H1 (cell line): ENCODE measurements at regions not wholly inside any gene's neighbourhood (a gene's known extent, or its start where the extent isn't known, plus 50 kb on each side); places are given as distances from the start of the nearest gene placed in this dataset.

ENCODE experiments used
- ATF2 ChIP-seq: IDR thresholded peaks from 2 replicates; pipeline ENCODE4 v1.6.1; 2012; ENCODE audit warnings: low read length, inconsistent platforms
- EGR1 ChIP-seq: IDR thresholded peaks from 2 replicates; pipeline ENCODE4 v1.6.1; 2011; ENCODE audit warnings: low read depth, low read length, borderline replicate concordance
- TAF1 ChIP-seq: IDR thresholded peaks from 2 replicates; pipeline ENCODE4 v1.6.1; 2011; ENCODE audit warnings: mild to moderate bottlenecking, low read depth, low read length
- TBP ChIP-seq: IDR thresholded peaks from 2 replicates; pipeline ENCODE4 v1.6.1; 2011; ENCODE audit warnings: low read depth, low read length, improper control_type of control experiment

- no peak for TF ChIP-seq EGR1
- no peak for TF ChIP-seq TAF1
- TF ChIP-seq ATF2: no peak
- TF ChIP-seq TBP: no peak
These were observed 382.1 kb upstream of the SETBP1 start (continued) for GRCh38 chr18:44298566-44298965.
